NT2/D1 (cell line): ENCODE measurements at regions not wholly inside any gene's neighbourhood (a gene's known extent, or its start where the extent isn't known, plus 50 kb on each side); places are given as distances from the start of the nearest gene placed in this dataset.

Experiments
- YY1 ChIP-seq: IDR thresholded peaks from 2 replicates; pipeline ENCODE4 v1.6.1; 2011; ENCODE audit not compliant: insufficient read length, insufficient read depth
- ZNF274 ChIP-seq: IDR thresholded peaks from 2 replicates; pipeline ENCODE4 v1.6.1; 2011; ENCODE audit warnings: mild to moderate bottlenecking, low read depth, low read length

DNA sequence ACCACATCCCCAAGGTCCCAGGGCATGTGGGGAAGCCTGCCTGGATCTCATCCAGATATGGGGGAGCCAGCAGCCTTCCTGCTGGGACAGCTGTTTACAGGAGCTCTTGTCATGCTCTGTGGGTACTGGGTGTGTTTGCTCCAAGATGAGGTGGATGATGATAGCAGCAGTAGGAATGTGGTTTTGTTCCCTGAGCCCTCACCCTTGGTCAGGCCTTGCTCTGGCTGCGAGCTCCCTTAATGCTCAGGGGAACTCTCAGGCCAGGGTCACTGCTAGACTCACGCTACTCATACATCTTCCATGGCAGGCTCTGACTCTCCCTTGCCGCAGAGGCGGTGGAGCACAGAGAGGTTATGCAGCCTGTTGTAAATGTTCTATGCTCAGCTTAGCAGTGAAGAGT is 990.3 kb downstream of the AACS start:
- no peak for TF ChIP-seq ZNF274
- no peak for TF ChIP-seq YY1
